ENCODE measurements at regions not wholly inside any gene's neighbourhood (a gene's known extent, or its start where the extent isn't known, plus 50 kb on each side); places are given as distances from the start of the nearest gene placed in this dataset.

DNA sequence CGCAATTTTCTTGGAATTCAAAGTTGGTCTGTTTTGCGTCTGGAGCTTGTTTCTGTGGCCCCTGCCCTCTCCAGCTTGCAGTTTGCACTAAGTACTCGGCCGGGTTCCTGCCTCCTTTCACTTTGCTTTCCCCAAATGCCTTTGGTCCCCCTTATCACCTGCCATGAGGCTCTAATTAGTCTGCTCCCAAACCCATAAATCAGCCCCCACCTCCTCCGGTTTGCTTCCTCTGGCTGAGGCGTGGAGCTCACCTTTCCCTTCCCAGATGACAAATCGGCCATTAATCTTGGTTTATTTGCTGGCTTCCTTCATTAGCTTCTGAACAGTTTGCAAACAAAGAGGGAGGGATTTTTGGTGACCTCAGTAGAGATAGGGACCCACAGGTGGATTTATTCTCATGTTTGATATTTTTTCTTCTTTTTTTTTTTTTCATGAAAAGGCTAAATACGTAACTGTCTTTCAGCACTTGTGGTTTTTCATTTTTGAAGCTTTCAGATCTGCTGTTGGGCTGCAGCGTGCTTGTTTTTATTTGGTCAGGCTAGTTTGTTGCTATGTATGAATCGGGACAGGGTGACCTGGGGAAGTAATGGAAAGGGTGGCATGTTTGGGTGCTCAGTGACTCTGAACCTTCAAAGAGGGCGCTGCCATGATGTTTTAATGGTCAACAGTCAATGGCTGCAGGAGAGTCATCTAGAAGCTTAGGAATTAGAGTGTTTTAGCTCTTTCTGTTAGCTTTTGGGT, 121.7 kb upstream of the JAG1 start:
- 65 to 72% methylated on average over 9 to 10 of the region's 11 CpGs for WGBS, 2 donors (ENCODE audit: low coverage in 1 of 2)
- no peak for TF ChIP-seq POLR2A (IDR thresholded peaks at IDR 0.05)
- TF ChIP-seq POLR2AphosphoS5 (IDR thresholded peaks at IDR 0.05), result no peak
- TF ChIP-seq, protein P1, sequence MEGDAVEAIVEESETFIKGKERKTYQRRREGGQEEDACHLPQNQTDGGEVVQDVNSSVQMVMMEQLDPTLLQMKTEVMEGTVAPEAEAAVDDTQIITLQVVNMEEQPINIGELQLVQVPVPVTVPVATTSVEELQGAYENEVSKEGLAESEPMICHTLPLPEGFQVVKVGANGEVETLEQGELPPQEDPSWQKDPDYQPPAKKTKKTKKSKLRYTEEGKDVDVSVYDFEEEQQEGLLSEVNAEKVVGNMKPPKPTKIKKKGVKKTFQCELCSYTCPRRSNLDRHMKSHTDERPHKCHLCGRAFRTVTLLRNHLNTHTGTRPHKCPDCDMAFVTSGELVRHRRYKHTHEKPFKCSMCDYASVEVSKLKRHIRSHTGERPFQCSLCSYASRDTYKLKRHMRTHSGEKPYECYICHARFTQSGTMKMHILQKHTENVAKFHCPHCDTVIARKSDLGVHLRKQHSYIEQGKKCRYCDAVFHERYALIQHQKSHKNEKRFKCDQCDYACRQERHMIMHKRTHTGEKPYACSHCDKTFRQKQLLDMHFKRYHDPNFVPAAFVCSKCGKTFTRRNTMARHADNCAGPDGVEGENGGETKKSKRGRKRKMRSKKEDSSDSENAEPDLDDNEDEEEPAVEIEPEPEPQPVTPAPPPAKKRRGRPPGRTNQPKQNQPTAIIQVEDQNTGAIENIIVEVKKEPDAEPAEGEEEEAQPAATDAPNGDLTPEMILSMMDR (IDR thresholded peaks at IDR 0.05), result no peak
- no peak for TF ChIP-seq EP300 (IDR thresholded peaks at IDR 0.05)
- no peaks in the 10 kb centered on the region for H3K9me3 ChIP-seq

DNA sequence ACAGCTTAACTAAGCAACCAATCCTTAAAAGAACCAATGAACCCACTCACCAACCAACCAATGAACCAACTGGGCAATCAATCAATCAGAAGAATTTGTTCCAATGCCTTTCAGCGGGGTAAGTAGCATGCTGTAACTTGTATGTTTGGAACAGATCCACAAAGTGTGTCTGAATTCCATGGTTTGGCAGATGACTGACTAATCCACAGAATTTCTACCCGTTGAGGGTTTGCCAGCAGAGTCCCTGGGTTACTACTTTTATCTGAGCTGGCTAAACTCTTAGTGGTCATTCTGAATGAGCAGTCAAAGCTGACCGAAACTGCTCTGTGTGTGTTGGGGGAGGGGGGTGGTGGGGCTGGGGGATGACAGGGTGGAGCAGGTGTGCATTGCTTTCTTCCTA, 125.0 kb upstream of the JAG1 start:
- no peaks in the 10 kb centered on the region for H3K9me3 ChIP-seq
- 63 to 67% methylated on average over 2 of the region's 3 CpGs for WGBS, 2 donors (ENCODE audit: low coverage in 1 of 2)
- H3K4me1 ChIP-seq, result no peaks in the 10 kb centered on the region
- H3K27ac ChIP-seq, result no peak overlapping the region
- TF ChIP-seq, protein P1 (IDR thresholded peaks at IDR 0.05), result no peak
- TF ChIP-seq EP300 (IDR thresholded peaks at IDR 0.05) (no peak), POLR2AphosphoS5 (IDR thresholded peaks at IDR 0.05) (no peak), POLR2A (IDR thresholded peaks at IDR 0.05) (no peak)
- no peak for ATAC-seq
- no peaks in the 10 kb centered on the region for H3K36me3 ChIP-seq
- no peaks in the 10 kb centered on the region for H3K27me3 ChIP-seq
- H3K4me3 ChIP-seq, result no peak overlapping the region

More for the DNA sequence above, 121.7 kb upstream of the JAG1 start:
- Histone ChIP-seq H3K4me1 (no peaks in the 10 kb centered on the region), H3K36me3 (no peaks in the 10 kb centered on the region), H3K27me3 (no peaks in the 10 kb centered on the region), H3K4me3 (no peak overlapping the region), H3K27ac (no peak overlapping the region)
- ATAC-seq, result no peak

DNA sequence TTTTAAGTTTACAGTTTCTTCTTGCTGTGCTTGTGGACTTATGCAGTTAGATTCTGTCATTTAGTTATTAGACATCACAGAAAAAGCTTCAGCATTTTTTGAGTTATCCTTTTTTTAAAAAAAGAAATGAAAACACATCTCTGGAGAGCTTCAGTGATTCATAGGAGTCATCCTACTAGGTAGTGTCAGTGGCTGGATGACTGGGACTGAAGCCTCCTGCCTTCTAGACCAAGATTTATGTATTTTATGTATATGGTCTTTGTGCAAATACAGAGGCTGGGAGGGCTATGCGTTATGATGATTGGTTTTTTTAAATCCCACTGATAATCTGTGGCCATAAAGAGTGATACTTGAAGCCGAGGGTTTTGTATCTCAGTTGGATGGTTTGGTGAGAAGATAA, 125.9 kb upstream of the JAG1 start:
- TF ChIP-seq, protein P1 (IDR thresholded peaks at IDR 0.05), result no peak
- TF ChIP-seq POLR2AphosphoS5 (IDR thresholded peaks at IDR 0.05), result no peak
- Histone ChIP-seq H3K36me3 (no peaks in the 10 kb centered on the region), H3K9me3 (no peaks in the 10 kb centered on the region), H3K4me1 (no peaks in the 10 kb centered on the region), H3K27me3 (no peaks in the 10 kb centered on the region), H3K4me3 (no peak overlapping the region), H3K27ac (no peak overlapping the region)
- no peak for ATAC-seq
- 77 to 96% methylated on average over 2 of the region's 2 CpGs for WGBS, 2 donors (ENCODE audit: low coverage in 1 of 2)

DNA sequence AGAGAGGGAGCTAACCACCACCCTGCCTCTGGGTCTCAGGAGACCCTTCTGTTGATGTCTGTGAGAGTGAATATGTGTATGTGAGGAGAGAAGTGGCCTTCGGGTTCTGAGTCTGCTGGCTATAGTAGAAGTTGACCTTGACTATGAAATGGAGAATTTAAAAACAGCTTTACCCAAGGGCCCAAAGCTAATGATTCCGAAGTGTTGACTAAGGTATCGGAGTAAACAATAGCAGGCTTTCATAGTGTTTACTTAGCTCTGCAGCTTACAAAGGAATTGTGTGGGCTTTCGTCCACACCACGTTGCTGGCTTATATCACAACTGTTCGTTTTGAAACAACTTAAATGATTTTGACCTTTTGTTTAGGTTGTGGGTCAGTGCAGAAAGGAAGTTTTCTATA, 126.5 kb upstream of the JAG1 start:
- H3K4me1 ChIP-seq, result no peaks in the 10 kb centered on the region
- H3K36me3 ChIP-seq, result no peaks in the 10 kb centered on the region
- H3K9me3 ChIP-seq, result no peaks in the 10 kb centered on the region
- H3K27ac ChIP-seq, result no peak overlapping the region
- H3K4me3 ChIP-seq, result no peak overlapping the region
- 75 to 87% methylated on average over 5 to 6 of the region's 6 CpGs for WGBS, 2 donors (ENCODE audit: low coverage in 1 of 2)
- H3K27me3 ChIP-seq, result no peaks in the 10 kb centered on the region
- no peak for ATAC-seq
- no peak for TF ChIP-seq POLR2AphosphoS5 (IDR thresholded peaks at IDR 0.05)
- no peak for TF ChIP-seq EP300 (IDR thresholded peaks at IDR 0.05)
- TF ChIP-seq, protein P1 (IDR thresholded peaks at IDR 0.05), result no peak
- no peak for TF ChIP-seq POLR2A (IDR thresholded peaks at IDR 0.05)

DNA sequence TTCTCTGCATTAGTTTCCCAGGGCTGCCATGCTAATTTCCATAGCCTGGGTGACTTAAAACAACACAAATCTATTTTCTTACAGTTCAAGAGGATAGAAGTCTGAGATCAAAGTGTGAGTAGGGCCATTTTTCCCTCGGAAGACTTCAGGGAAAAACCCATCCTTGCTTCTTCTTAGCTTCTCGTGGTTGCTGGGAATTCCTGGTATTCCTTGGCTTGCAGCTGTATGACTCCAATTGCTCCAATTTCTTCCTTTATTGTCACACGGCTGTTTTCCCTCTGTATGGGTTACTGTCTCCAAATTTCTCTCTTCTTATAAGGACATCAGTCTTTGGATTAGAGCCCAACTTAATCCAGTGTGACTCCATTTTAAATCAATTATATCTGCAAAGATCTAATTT, 128.4 kb upstream of the JAG1 start:
- WGBS, 2 donors (ENCODE audit: low coverage in 1 of 2), result 45 to 57% methylated on average over 3 of the region's 3 CpGs
- TF ChIP-seq, protein P1 (IDR thresholded peaks at IDR 0.05), result no peak
- TF ChIP-seq POLR2AphosphoS5 (IDR thresholded peaks at IDR 0.05) (no peak), EP300 (IDR thresholded peaks at IDR 0.05) (no peak)

More for the DNA sequence above, 128.4 kb upstream of the JAG1 start:
- Histone ChIP-seq H3K27ac (no peak overlapping the region), H3K9me3 (no peaks in the 10 kb centered on the region), H3K4me1 (peaks cover 0 to 17% (median 0%) of the 10 kb centered on the region in 3 donors), H3K36me3 (no peaks in the 10 kb centered on the region), H3K4me3 (no peak overlapping the region), H3K27me3 (no peaks in the 10 kb centered on the region)
- ATAC-seq, result no peak
